B cell (primary cell): ENCODE measurements at regions not wholly inside any gene's neighbourhood (a gene's known extent, or its start where the extent isn't known, plus 50 kb on each side); places are given as distances from the start of the nearest gene placed in this dataset.

Experiments used
- ATAC-seq: fragments of 200-7000 bp; cut with Tn5 transposase; one replicate; pipeline ENCODE4 v1.10.0; 2021; ENCODE audit warnings: low read depth, mild to moderate bottlenecking, moderate number of reproducible peaks, moderate library complexity
- CTCF ChIA-PET: fragments of 350-600 bp; sonication (Branson Sonifier 250); formaldehyde crosslinking; loops from one replicate; lab custom pipeline; 2021; ENCODE audit warnings: antibody characterized with exemption, inconsistent platforms; lab: Charles Lee
- POLR2A ChIA-PET: fragments of 350-600 bp; sonication (Branson Sonifier 250); formaldehyde crosslinking; loops from one replicate; lab custom pipeline; 2021; ENCODE audit warnings: antibody characterized with exemption; lab: Charles Lee
- DNase-seq: peaks from one replicate; pipeline ENCODE4 v3.0.0; 2013
- H2AFZ ChIP-seq: 2 replicates; pipeline ENCODE4 v1.6.1; 2012; ENCODE audit warnings: mild to moderate bottlenecking, low read depth, low read length; ENCODE audit not compliant: insufficient read depth, poor library complexity, severe bottlenecking
- H3K27ac ChIP-seq, 2 donors: 1 replicate in 1 of 2; 2 replicates in 1 of 2; pipeline ENCODE4 v1.5.1; 2012 to 2013; ENCODE audit warnings: low read length in 2 of 2, mild to moderate bottlenecking in 2 of 2, moderate library complexity in 1 of 2
- H3K27me3 ChIP-seq, 4 experiments: fragments of 200-600 bp in 1 of 4; sonication (generic) in 1 of 4; replicated peaks in 1 of 4; 1 replicate in 2 of 4; 2 replicates in 2 of 4; pipeline versions ENCODE4 v1.6.1 to v1.7.0; 2013 to 2016; ENCODE audit warnings: low read length in 3 of 4, mild to moderate bottlenecking in 2 of 4, mixed read lengths in 1 of 4, moderate library complexity in 1 of 4; ENCODE audit not compliant: insufficient read depth in 4 of 4, control insufficient read depth in 3 of 4; ENCODE audit errors: control extremely low read depth in 1 of 4
- H3K36me3 ChIP-seq, 2 experiments: replicated peaks in 1 of 2; 1 replicate in 1 of 2; 2 replicates in 1 of 2; pipeline versions ENCODE4 v1.6.1 to v1.7.1; 2013; ENCODE audit warnings: low read length in 1 of 2; ENCODE audit not compliant: insufficient read depth in 2 of 2, control insufficient read depth in 1 of 2; ENCODE audit errors: control extremely low read depth in 1 of 2, extremely low read depth in 1 of 2
- H3K4me1 ChIP-seq, 2 donors: fragments of 200-600 bp in 1 of 2; sonication (generic) in 1 of 2; 1 replicate in 1 of 2; 2 replicates in 1 of 2; pipeline versions ENCODE4 v1.5.1 to v1.6.1; 2013 to 2017; ENCODE audit warnings: low read length in 2 of 2; ENCODE audit not compliant: control insufficient read depth in 2 of 2, insufficient read depth in 2 of 2
- H3K4me2 ChIP-seq: replicated peaks from 2 replicates; pipeline ENCODE3; 2012; ENCODE audit warnings: mild to moderate bottlenecking, low read depth, low read length; ENCODE audit not compliant: poor library complexity, severe bottlenecking
- H3K4me3 ChIP-seq, 5 experiments: fragments of 200-600 bp in 1 of 5; sonication (generic) in 1 of 5; 1 replicate in 3 of 5; 2 replicates in 2 of 5; pipeline versions ENCODE4 v1.5.1 to v1.7.0; 2011 to 2016; ENCODE audit warnings: low read length in 4 of 5, mild to moderate bottlenecking in 4 of 5, low read depth in 2 of 5, control low read depth in 1 of 5, moderate library complexity in 1 of 5; ENCODE audit not compliant: insufficient read depth in 1 of 5; ENCODE audit errors: control extremely low read depth in 1 of 5, extremely low read depth in 1 of 5
- H3K79me2 ChIP-seq: fragments of 200-600 bp; sonication (generic); one replicate; pipeline ENCODE4 v1.6.0; 2016; ENCODE audit warnings: low read length; ENCODE audit not compliant: control insufficient read depth, insufficient read depth
- H3K9ac ChIP-seq: fragments of 200-600 bp; sonication (generic); 2 replicates; pipeline ENCODE4 v1.6.1; 2017; ENCODE audit warnings: mild to moderate bottlenecking, low read length, moderate library complexity
- H3K9me3 ChIP-seq, 3 donors: one replicate each; pipeline versions ENCODE4 v1.6.1 to v1.7.1; 2013; ENCODE audit warnings: low read length in 2 of 3; ENCODE audit not compliant: control insufficient read depth in 2 of 3, insufficient read depth in 1 of 3; ENCODE audit errors: control extremely low read depth in 1 of 3
- H4K20me1 ChIP-seq: 2 replicates; pipeline ENCODE4 v1.6.0; 2012; ENCODE audit warnings: mild to moderate bottlenecking, low read length; ENCODE audit not compliant: insufficient read depth, control insufficient read depth, poor library complexity, severe bottlenecking
- H3K27ac Mint-ChIP-seq: one replicate; pipeline ENCODE4 v1.8.0; 2021; ENCODE audit warnings: mixed read lengths
- H3K27me3 Mint-ChIP-seq: one replicate; pipeline ENCODE4 v1.8.0; 2021; ENCODE audit warnings: mixed read lengths
- H3K4me1 Mint-ChIP-seq: one replicate; pipeline ENCODE4 v1.8.0; 2021; ENCODE audit warnings: mixed read lengths
- H3K4me3 Mint-ChIP-seq: one replicate; pipeline ENCODE4 v1.8.0; 2021; ENCODE audit warnings: mixed read lengths
- H3K9me3 Mint-ChIP-seq: one replicate; pipeline ENCODE4 v1.8.0; 2022; ENCODE audit warnings: mixed read lengths; ENCODE audit not compliant: insufficient read depth
- CTCF ChIP-seq: fragments of 200-600 bp; IDR thresholded peaks from one replicate; pipeline ENCODE4 v1.8.0; 2022; ENCODE audit warnings: antibody characterized with exemption, mild to moderate bottlenecking
- EZH2 ChIP-seq: IDR thresholded peaks from 2 replicates; pipeline ENCODE4 v1.6.1; 2012; ENCODE audit warnings: borderline replicate concordance, low read depth, mild to moderate bottlenecking, moderate library complexity, low read length; ENCODE audit not compliant: insufficient read depth, poor library complexity, severe bottlenecking
- WGBS: methylation state at CpG from one replicate; pipeline ENCODE4 v1.1.5; 2013; ENCODE audit warnings: missing lambda C conversion rate; ENCODE audit not compliant: insufficient coverage; 5-methylcytosine and 5-hydroxymethylcytosine counted together
- intact Hi-C: fragments of 100-400 bp; cut with micrococcal nuclease; formaldehyde crosslinking; loops from one replicate; pipeline ENCODE4 v1.10.0; 2022

GRCh38 chr13:72261732-72262131 is 394.7 kb upstream of the DACH1 start:
- ChIA-PET CTCF (no interaction called here), POLR2A (no interaction called here)
- intact Hi-C loops: no loop called here
- no peak for ATAC-seq
- Histone ChIP-seq H3K79me2 (no peaks in the 10 kb centered on the region), H3K27me3 (no peaks in the 10 kb centered on the region), H4K20me1 (no peaks in the 10 kb centered on the region), H3K9ac (no peak overlapping the region), H3K4me2 (no peak overlapping the region), H2AFZ (no peak overlapping the region), H3K4me1 (no peaks in the 10 kb centered on the region), H3K9me3 (no peaks in the 10 kb centered on the region), H3K27ac (no peak overlapping the region), H3K4me3 (no peak overlapping the region), H3K36me3 (no peaks in the 10 kb centered on the region)
- TF ChIP-seq EZH2 (no peak), CTCF (no peak)
- Mint-ChIP-seq H3K4me3 (no peak overlapping the region), H3K27ac (no peak overlapping the region), H3K4me1 (no peaks in the 10 kb centered on the region), H3K9me3 (peaks cover 8% of the 10 kb centered on the region), H3K27me3 (no peaks in the 10 kb centered on the region)
- no CpG with 5 or more reads among the region's 1 CpG for WGBS
- no peak for DNase-seq

GRCh38 chr13:72259528-72259927 is 392.5 kb upstream of the DACH1 start:
- WGBS: 90% methylated on average over 2 of the region's 3 CpGs
- ATAC-seq: no peak

More at GRCh38 chr13:72259528-72259927, 392.5 kb upstream of the DACH1 start:
- H3K27me3 ChIP-seq: no peaks in the 10 kb centered on the region
- no peak overlapping the region for H3K4me2 ChIP-seq
- Mint-ChIP-seq H3K4me1 (no peaks in the 10 kb centered on the region), H3K9me3 (peaks cover 6% of the 10 kb centered on the region), H3K4me3 (no peak overlapping the region), H3K27me3 (no peaks in the 10 kb centered on the region), H3K27ac (no peak overlapping the region)
- H3K79me2 ChIP-seq: no peaks in the 10 kb centered on the region
- H2AFZ ChIP-seq: no peak overlapping the region
- H4K20me1 ChIP-seq: no peaks in the 10 kb centered on the region
- H3K4me3 ChIP-seq: no peak overlapping the region
- TF ChIP-seq EZH2 (no peak), CTCF (no peak)
- H3K9ac ChIP-seq: no peak overlapping the region
- H3K4me1 ChIP-seq: no peaks in the 10 kb centered on the region
- intact Hi-C loops: no loop called here
- POLR2A ChIA-PET: no interaction called here
- H3K9me3 ChIP-seq: no peaks in the 10 kb centered on the region
- no peaks in the 10 kb centered on the region for H3K36me3 ChIP-seq
- DNase-seq: no peak
- CTCF ChIA-PET: no interaction called here
- no peak overlapping the region for H3K27ac ChIP-seq
